ENCODE measurements at regions not wholly inside any gene's neighbourhood (a gene's known extent, or its start where the extent isn't known, plus 50 kb on each side); places are given as distances from the start of the nearest gene placed in this dataset.
"Not testable (repeated sequence)": the region's sequence is repeated elsewhere in the genome, so short reads cannot be mapped to it uniquely, and the experiment has no call there.

- no peak for DNase-seq (ENCODE audit: low read depth)
- H3K4me3 ChIP-seq (ENCODE audit: control insufficient read depth, low read depth, low read length) = no peak overlapping the region
- TF ChIP-seq CTCF (IDR thresholded peaks at IDR 0.05; ENCODE audit: control insufficient read depth, insufficient read depth, low read depth, low read length, missing control alignments) = no peak
Observed at GRCh38 chr18:3346487-3346886, 84.6 kb downstream of the MYL12B start.

GRCh38 chr18:3347286-3347803, 85.4 kb downstream of the MYL12B start:
- no peak for DNase-seq (ENCODE audit: low read depth)
- H3K4me3 ChIP-seq (ENCODE audit: control insufficient read depth, low read depth, low read length) = no peak overlapping the region
- no peak for TF ChIP-seq CTCF (IDR thresholded peaks at IDR 0.05; ENCODE audit: control insufficient read depth, insufficient read depth, low read depth, low read length, missing control alignments)

GRCh38 chr18:3348176-3348575, 86.2 kb downstream of the MYL12B start:
- no peak for DNase-seq (ENCODE audit: low read depth)
- TF ChIP-seq CTCF (IDR thresholded peaks at IDR 0.05; ENCODE audit: control insufficient read depth, insufficient read depth, low read depth, low read length, missing control alignments) = no peak
- no peak overlapping the region for H3K4me3 ChIP-seq (ENCODE audit: control insufficient read depth, low read depth, low read length)

GRCh38 chr18:3349046-3349841, 87.3 kb downstream of the MYL12B start:
- DNase-seq (ENCODE audit: low read depth); H3K4me3 ChIP-seq (ENCODE audit: control insufficient read depth, low read depth, low read length): not testable (repeated sequence)

GRCh38 chr18:3350021-3350420, 88.1 kb downstream of the MYL12B start:
- H3K4me3 ChIP-seq (ENCODE audit: control insufficient read depth, low read depth, low read length) = no peak overlapping the region
- no peak for DNase-seq (ENCODE audit: low read depth)
- no peak for TF ChIP-seq CTCF (IDR thresholded peaks at IDR 0.05; ENCODE audit: control insufficient read depth, insufficient read depth, low read depth, low read length, missing control alignments)

GRCh38 chr18:3350566-3351527, 88.9 kb downstream of the MYL12B start:
- TF ChIP-seq CTCF (IDR thresholded peaks at IDR 0.05; ENCODE audit: control insufficient read depth, insufficient read depth, low read depth, low read length, missing control alignments) = no peak
- DNase-seq (ENCODE audit: low read depth) = no peak
- H3K4me3 ChIP-seq (ENCODE audit: control insufficient read depth, low read depth, low read length) = no peak overlapping the region
